ENCODE measurements at regions not wholly inside any gene's neighbourhood (a gene's known extent, or its start where the extent isn't known, plus 50 kb on each side); places are given as distances from the start of the nearest gene placed in this dataset.

- DNase-seq: no peak
Measured at GRCh38 chr1:87685311-87686135, 356.8 kb downstream of the LMO4 start.

GRCh38 chr1:87686136-87686495 is 357.4 kb downstream of the LMO4 start:
- DNase-seq: no peak

GRCh38 chr1:87686671-87687070 is 358.0 kb downstream of the LMO4 start:
- DNase-seq: no peak

GRCh38 chr1:87688136-87688535 is 359.5 kb downstream of the LMO4 start:
- DNase-seq: no peak

GRCh38 chr1:87689487-87689886 is 360.8 kb downstream of the LMO4 start:
- DNase-seq: no peak

GRCh38 chr1:87696483-87696882 is 367.8 kb downstream of the LMO4 start:
- DNase-seq: no peak

- no peak for DNase-seq
Measured at GRCh38 chr1:87702455-87702854, 373.8 kb downstream of the LMO4 start.

GRCh38 chr1:87705233-87705632 is 376.6 kb downstream of the LMO4 start:
- no peak for DNase-seq

- no peak for DNase-seq
Measured at GRCh38 chr1:87706203-87706602, 377.5 kb downstream of the LMO4 start.

GRCh38 chr1:87706779-87707228 is 378.1 kb downstream of the LMO4 start:
- DNase-seq: no peak

- DNase-seq: no peak
Measured at GRCh38 chr1:87707411-87707810, 378.7 kb downstream of the LMO4 start.

GRCh38 chr1:87712261-87713010 is 383.8 kb downstream of the LMO4 start:
- DNase-seq: no peak

- no peak for DNase-seq
Measured at GRCh38 chr1:87714278-87714677, 385.6 kb downstream of the LMO4 start.

GRCh38 chr1:87715052-87715451 is 386.4 kb downstream of the LMO4 start:
- DNase-seq: no peak

GRCh38 chr1:87715471-87715870 is 386.8 kb downstream of the LMO4 start:
- no peak for DNase-seq

- no peak for DNase-seq
Measured at GRCh38 chr1:87717157-87717670, 388.5 kb downstream of the LMO4 start.

- DNase-seq: no peak
Measured at GRCh38 chr1:87718241-87718950, 389.7 kb downstream of the LMO4 start.

GRCh38 chr1:87719658-87720057 is 391.0 kb downstream of the LMO4 start:
- no peak for DNase-seq

GRCh38 chr1:87720561-87720960 is 391.9 kb downstream of the LMO4 start:
- no peak for DNase-seq

GRCh38 chr1:87723193-87723592 is 394.5 kb downstream of the LMO4 start:
- DNase-seq: no peak

GRCh38 chr1:87728169-87728568 is 399.5 kb downstream of the LMO4 start:
- DNase-seq: no peak

GRCh38 chr1:87730274-87731216 is 401.9 kb downstream of the LMO4 start:
- DNase-seq: no peak

Measured in stimulated activated CD4-positive, alpha-beta T cell treated with anti-CD3 and anti-CD28 coated beads, Interleukin-15, amount 100 ng/mL, for 24 hours (primary cell).